HepG2 (cell line): ENCODE measurements at regions not wholly inside any gene's neighbourhood (a gene's known extent, or its start where the extent isn't known, plus 50 kb on each side); places are given as distances from the start of the nearest gene placed in this dataset.

ENCODE experiments used
- ELF1 ChIP-seq: sonication (generic); formaldehyde crosslinking; IDR thresholded peaks from 2 replicates; pipeline ENCODE4 v1.4.0; 2020; ENCODE audit warnings: missing genetic modification reagents
- POLR2A ChIP-seq, 2 experiments: IDR thresholded peaks; 2 replicates each; pipeline ENCODE4 v1.6.1; 2011; ENCODE audit warnings: low read depth in 2 of 2, low read length in 2 of 2, mild to moderate bottlenecking in 1 of 2, moderate library complexity in 1 of 2; ENCODE audit not compliant: insufficient read depth in 1 of 2
- SETDB1 ChIP-seq: sonication (generic); formaldehyde crosslinking; IDR thresholded peaks from 2 replicates; pipeline ENCODE4 v1.5.1; 2020; ENCODE audit warnings: missing genetic modification reagents, mild to moderate bottlenecking, borderline replicate concordance
- TAF1 ChIP-seq: sonication (generic); formaldehyde crosslinking; IDR thresholded peaks from 2 replicates; pipeline ENCODE4 v1.4.0; 2020; ENCODE audit warnings: missing genetic modification reagents
- ZNF143 ChIP-seq: sonication (generic); formaldehyde crosslinking; IDR thresholded peaks from 2 replicates; pipeline ENCODE4 v1.4.0; 2020; ENCODE audit warnings: missing genetic modification reagents
- ZNF768 ChIP-seq: sonication (generic); formaldehyde crosslinking; IDR thresholded peaks from 2 replicates; pipeline ENCODE4 v1.4.0; 2020; ENCODE audit warnings: missing genetic modification reagents
- TF ChIP-seq, protein P1 (sequence below): sonication (generic); formaldehyde crosslinking; IDR thresholded peaks from 2 replicates; pipeline ENCODE4 v1.5.0; 2020; ENCODE audit warnings: mild to moderate bottlenecking, missing genetic modification reagents, moderate library complexity

DNA sequence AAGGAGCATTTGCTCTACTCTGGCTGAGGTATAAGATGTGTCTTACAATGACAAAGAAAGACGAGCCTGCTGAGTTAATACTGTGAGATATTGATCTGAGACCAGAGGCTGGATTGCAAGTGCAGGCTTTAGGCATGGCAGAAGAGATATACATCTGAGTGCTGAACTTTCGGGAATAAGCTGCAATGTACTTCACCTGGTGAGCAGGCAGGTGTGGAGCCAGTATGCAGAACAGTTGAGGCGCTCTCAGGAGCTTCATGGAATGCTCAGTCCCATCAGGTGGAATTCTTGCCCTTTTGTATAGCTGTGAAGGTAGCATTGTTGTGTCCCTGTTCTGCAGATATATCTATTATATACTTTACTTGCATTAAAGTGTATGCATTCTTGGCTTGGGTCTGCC lies 179.3 kb upstream of the RIMS1 start:
- TF ChIP-seq SETDB1 (CRISPR knock-in tag) (no peak), ELF1 (CRISPR knock-in tag) (no peak), TAF1 (CRISPR knock-in tag) (no peak), POLR2A (IDR thresholded peaks at IDR 0.05; ENCODE audit: insufficient read depth in 1 of 2, low read depth in 2 of 2, low read length in 2 of 2) (no peak), ZNF768 (no peak), ZNF143 (CRISPR knock-in tag) (no peak)
- TF ChIP-seq, protein P1, sequence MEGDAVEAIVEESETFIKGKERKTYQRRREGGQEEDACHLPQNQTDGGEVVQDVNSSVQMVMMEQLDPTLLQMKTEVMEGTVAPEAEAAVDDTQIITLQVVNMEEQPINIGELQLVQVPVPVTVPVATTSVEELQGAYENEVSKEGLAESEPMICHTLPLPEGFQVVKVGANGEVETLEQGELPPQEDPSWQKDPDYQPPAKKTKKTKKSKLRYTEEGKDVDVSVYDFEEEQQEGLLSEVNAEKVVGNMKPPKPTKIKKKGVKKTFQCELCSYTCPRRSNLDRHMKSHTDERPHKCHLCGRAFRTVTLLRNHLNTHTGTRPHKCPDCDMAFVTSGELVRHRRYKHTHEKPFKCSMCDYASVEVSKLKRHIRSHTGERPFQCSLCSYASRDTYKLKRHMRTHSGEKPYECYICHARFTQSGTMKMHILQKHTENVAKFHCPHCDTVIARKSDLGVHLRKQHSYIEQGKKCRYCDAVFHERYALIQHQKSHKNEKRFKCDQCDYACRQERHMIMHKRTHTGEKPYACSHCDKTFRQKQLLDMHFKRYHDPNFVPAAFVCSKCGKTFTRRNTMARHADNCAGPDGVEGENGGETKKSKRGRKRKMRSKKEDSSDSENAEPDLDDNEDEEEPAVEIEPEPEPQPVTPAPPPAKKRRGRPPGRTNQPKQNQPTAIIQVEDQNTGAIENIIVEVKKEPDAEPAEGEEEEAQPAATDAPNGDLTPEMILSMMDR (CRISPR knock-in tag): no peak
